Occipital lobe (tissue), 1 donor: ENCODE measurements at regions not wholly inside any gene's neighbourhood (a gene's known extent, or its start where the extent isn't known, plus 50 kb on each side); places are given as distances from the start of the nearest gene placed in this dataset.
"Not testable (repeated sequence)": the region's sequence is repeated elsewhere in the genome, so short reads cannot be mapped to it uniquely, and the experiment has no call there.

Source experiments
- DNase-seq: peaks from one replicate; lab custom pipeline; 2025; lab: John Stamatoyannopoulos, UW

DNA sequence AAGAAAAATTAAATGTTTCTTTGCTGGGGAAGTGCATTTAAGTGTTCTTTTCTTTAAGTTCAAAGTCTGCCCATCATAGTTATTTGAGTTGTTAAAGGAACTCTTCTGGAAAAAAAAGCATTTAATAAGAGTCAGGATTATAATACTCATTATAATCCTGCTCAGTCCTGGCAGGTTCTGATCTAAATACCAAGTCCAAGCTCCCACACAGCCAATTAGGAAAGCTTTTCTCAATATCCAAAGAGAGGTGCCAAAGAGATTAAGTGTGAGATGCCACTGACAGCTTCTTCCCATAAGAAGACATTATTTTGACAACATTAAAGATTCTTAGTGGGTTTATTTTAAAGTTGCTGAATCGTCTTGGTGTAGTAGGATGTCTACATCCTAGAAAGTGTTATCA lies 235.2 kb upstream of the DAB2 start:
- DNase-seq = no peak

DNA sequence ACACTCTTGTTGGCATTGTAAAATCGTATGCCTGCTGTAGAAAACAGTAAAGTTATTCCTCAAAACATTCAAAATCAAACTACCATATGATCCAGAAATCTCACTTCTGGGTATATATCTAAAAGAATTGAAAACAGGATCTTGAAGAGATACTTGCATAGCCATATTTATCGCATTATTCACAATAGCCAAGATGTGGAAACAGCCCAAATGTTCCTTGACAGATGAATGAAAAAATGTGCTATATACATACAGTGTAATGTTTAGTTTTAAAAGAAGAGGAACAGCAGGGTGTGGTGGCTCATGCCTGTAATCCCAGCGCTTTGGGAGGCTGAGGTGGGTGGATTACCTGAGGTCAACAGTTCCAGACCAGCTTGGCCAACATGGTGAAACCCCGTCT lies 234.1 kb upstream of the DAB2 start:
- no peak for DNase-seq

DNA sequence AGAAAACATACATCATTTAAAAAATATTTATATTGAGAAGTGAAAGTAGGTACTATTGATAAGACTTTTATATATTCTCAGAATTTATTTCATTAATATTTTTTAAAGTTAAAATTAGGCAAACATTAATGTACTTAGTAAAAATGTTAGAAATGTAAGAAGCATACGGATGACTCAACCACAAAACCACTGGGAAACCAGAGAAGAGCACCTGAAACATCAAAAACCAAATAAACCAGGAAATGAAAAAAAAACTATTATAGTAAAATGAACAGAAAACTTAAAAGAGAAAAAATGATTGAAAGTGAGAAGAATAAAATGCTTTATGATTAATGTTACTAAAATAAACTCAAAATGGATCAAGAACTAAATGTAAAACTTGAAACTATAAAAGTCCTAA lies 233.2 kb upstream of the DAB2 start:
- DNase-seq = no peak

DNA sequence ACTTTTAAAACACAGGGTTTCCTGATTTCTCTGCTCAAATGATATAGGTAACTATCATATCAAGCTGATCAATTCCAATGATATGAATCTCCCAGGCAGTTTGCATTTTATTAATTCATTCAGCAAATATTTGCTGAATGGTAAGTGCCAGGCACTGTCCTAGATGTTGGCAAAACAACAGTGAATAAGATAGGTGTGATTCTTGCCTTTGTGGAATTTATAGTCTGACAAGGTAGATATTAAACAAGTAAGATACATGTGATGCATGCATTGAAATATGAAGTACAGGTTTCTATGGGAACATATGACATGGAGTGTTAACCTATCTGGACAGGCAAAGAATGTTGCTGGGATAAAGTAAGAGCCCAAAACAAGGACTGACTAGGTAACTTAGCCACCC lies 231.8 kb upstream of the DAB2 start:
- no peak for DNase-seq

DNA sequence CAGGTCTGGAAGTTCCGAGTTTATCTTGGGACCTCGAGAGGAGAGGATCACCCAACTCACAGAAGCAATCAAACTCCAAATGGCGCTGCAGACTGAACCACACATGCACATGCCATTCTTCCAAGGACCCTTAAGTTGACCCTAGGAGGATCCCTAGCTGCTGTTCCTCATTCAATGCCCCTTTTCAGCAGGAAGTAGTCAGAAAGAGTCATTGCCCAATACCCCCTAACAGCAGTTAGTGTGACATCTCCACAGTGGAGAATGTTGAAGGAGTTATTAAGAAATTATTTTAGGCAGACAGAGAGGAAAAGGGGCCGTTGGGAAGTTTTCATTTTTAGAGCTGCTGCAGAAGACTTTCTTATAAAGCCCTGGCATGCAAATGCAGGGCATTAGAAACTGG lies 229.9 kb upstream of the DAB2 start:
- DNase-seq = no peak

DNA sequence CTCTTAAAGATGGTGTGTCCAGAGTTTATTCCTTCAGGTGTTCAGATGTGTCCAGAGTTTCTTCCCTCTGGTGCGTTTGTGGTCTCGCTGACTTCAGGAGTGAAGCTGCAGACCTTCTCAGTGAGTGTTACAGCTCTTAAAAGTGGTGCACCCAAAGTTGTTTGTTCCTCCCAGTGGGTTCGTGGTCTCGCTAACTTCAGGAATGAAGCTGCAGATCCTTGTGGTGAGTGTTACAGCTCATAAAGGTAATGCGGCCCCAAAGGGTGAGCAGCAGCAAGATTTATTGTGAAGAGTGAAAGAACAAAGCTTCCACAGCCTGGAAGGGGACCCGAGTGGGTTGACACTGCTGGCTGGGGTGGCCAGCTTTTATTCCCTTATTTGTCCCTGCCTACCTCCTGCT lies 227.7 kb upstream of the DAB2 start:
- not testable (repeated sequence) for DNase-seq

DNA sequence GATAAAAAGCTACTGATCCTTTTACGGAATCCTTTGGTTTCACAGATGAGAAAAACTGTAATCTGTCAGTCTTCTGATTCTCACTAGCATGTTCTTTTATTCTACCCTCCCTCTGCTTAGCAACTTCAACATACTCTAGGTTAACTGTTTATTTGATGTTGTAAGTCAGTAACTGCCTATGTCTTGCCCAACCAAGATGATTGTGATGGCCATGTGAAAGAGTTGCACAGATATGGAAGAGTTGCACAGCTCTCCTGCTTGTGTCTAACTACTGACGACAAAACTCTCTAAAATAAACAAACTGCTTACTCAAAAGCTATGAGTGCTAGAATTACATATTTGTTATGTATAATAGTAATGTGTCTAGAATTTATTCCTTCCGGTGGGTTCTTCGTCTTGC lies 227.3 kb upstream of the DAB2 start:
- no peak for DNase-seq

DNA sequence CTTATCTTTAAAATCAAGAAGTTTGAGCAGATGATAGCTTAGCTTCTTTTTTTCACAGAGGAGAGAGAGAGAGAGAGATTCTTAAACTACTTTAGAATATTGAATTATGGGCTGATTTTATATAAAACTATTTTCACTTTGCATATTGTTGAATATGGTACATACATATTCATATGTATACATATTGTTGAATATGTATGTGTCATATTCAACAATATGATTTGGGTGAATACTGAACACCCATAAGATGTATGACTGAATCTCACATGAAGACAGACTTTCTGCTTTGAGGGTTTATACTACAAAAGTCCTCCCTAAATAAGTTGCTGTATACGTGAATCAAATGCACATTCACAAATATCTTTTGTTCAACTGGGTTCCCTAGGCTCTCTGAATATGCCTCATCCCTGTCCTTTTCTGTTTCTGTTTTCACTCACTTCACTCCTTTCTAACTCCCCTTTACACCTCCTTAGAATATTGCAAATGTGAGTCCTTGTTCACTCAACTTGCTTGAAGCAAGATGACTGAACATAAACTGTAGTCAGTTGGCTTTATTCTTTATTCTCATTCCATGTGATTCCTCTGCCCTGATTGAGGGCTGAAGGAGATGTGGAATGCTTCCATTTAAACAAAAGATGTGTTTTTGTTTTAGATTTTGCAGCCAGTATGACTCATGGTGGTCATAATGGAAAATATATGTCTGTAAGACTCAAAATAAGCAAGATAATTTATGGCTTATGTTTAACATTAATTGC lies 225.4 kb upstream of the DAB2 start:
- DNase-seq = no peak

DNA sequence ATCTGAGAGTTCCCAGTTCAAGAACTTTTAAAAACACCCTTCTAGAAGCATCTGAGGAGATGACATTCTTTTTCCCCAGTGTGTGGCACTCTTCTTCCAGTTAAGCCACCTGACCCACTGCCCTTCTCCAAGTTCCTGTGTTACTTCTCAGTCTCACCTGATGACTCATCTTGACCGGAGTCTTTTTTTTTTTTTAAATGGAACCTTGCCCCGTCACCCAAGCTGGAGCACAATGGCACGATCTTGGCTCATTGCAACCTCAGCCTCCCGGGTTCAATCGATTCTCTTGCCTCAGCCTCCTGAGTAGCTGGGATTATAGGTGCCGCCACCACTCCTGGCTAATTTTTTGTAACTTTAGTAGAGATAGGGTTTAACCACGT lies 224.1 kb upstream of the DAB2 start:
- no peak for DNase-seq

DNA sequence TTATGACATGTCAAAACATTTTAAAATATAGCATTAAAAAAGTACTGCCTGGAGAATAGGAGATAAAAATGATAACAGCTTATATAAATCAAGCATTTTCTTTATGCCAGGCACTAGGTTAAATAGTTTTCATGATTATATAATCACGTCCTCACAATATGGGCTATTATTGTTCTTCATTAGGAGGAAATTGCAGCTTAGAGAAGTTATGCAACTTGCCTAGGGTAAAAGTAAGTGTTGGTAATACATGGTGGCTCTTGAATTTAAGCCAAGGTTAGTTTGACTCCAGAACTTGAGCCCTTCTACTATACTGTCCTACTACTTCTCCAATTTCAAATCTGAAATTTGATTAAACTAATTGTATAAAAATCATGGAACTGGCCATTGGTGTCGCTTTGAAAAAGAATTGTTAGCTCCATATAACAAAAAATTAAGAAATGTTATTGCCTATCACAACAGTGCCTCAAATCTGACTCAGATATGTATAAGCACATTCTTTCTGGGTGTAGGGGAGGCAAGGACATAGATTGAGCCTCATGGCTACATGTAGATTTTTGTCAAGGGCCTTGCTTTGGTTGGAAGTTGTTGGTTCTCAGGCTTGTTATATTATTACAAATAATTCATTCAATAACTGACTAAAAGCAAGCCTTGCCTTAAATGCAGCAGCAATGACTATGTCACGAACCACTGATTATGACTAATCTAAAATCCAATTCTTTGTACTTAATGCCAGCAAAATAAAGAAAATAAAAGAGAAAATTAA lies 223.5 kb upstream of the DAB2 start:
- no peak for DNase-seq

DNA sequence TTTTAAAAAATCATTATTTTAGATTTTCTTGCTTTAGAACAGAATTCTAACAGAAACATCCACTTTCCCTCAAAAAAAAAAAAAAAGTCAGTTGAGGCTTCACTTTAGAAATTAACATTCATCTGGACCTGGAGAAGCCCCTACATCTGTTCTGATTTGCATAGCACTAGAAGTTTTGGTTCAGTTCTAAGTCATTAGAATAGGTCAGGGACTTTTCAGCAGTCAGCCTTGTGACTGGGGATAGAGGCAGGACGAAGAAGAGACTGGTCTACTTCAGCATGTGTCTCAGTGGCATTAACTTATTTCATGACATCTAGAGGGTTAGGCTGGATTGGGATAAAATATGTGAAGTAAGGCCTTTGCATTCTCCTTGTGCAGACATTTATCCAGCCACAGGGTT lies 215.8 kb upstream of the DAB2 start:
- no peak for DNase-seq

DNA sequence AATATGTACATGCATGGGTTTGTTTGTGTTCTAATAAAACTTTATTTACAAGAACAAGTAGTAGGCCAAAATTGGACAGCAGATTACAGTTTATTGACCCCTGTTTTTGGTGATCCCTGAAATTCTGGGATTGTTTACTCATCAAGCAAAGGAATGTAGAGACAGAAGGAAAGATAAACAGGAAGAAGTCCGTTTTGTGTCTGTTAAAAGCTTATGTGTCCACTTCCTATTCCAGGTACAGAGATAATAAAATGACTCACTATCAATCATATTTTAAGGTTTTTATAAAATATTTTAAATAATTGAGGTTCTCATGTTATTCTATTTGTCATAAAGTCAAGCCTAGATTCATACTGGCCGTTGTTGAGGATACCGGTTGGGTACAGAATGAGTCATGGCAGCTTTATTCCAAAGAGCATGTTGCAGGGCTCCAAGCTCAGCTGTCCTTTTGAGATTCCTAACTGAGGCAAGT lies 214.9 kb upstream of the DAB2 start:
- no peak for DNase-seq

DNA sequence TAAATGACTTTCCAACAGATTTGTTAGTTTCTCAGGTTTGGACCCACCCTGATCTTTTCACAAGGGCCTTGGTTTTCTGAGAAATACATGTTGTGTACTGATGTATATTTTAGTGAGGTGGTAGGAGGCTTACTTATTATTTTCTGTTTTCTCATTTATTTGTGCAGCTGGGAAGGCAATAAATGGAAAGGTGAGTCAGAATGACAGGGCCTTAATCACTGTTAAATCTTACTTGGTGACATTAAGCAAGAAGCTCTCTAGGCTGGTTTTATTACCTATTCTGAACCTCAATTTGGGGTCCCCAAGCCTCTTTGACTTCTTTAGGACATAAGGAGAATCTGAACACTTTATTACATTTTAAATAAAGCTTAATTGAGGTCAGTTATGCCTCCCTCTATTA lies 214.0 kb upstream of the DAB2 start:
- DNase-seq = no peak

DNA sequence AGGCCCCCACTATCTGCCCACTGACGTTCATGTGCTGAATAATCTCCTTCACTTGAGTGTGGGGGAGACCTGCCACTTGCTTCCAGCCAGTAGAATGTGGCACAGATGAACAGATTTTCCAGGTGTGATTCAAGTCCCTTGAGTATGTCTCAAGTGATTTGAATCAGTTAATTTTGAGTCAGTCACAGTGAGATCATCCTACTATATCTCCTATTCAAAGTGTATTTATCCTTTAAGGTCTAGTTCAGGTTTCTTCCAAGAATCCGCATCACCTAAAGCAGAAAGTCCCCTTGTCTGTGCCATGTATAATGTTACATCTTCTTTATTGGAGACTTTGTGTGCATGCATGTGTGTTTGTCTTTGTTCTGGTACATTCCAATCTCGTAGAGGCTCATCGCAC lies 208.3 kb upstream of the DAB2 start:
- no peak for DNase-seq

DNA sequence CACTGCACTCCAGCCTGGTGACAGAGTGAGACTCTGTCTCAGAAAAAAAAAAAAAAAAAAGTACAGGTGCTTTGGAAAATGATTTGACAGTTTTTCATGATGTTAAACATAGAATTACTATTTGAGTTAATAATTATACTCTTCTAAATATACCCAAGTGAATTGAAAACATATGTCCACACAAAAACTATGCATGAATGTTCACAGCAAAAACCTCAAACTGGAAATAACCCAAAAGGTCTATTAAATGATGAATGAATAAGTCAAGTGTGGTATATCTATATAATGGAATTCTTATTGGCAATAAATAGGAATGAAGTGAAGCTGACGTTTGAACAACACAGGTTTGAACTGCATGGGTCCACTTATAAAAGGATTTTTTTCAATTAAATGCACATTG lies 207.2 kb upstream of the DAB2 start:
- DNase-seq = no peak

DNA sequence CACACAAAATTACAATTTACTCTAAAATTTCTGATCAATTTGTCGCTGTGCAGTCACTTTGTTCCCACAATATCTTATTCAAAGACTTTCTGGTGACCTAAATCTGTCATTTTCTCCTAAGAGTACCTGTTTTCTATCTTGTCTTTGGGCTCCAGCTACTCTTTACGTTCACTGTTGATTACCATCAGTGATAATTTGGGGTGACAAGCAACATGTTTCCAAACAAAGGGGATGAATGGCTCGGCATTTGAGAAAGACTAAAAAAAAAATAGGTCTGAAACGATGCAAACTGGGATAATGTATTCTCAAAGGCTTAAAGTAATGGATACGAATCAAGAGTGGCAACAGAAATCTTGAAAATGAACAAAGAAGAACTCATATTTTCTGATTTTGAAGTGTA lies 205.2 kb upstream of the DAB2 start:
- DNase-seq = no peak

DNA sequence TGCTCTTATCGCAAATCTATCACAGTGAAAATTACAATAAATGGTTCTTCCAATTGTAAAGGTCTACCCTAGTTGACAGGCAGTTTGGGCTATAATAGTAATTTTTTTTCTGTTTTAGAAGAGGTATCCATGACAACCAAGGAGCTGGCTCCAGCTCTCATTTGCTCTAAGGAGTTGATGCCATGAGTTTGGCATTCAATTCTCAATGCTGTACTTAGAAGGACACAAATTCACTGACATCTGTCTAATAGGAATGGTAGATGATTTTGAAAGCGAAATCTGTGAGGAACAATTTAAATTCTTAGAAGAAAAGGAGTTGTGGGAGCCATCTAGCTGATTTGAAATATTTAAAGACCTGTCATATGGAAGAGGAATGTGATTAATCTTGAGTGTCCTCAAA lies 203.6 kb upstream of the DAB2 start:
- DNase-seq = no peak

DNA sequence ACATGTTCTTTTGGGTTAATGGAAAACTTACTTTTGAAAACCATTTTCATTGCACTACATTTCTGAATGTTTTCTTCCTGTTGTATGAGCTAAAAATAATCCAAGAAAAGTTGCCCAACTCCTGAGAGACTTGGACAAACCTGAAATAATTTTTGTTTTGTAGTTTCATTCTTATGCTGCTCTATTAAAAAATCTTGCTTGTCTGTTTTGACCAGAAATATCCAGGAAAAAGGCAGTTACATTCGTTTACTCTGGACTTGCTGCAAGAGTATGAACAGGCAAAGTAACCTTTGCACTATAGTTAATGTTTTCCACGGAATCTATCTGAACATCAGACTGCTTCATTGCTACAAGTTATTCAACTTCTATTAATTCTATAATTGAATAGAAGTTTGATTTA lies 200.1 kb upstream of the DAB2 start:
- no peak for DNase-seq

DNA sequence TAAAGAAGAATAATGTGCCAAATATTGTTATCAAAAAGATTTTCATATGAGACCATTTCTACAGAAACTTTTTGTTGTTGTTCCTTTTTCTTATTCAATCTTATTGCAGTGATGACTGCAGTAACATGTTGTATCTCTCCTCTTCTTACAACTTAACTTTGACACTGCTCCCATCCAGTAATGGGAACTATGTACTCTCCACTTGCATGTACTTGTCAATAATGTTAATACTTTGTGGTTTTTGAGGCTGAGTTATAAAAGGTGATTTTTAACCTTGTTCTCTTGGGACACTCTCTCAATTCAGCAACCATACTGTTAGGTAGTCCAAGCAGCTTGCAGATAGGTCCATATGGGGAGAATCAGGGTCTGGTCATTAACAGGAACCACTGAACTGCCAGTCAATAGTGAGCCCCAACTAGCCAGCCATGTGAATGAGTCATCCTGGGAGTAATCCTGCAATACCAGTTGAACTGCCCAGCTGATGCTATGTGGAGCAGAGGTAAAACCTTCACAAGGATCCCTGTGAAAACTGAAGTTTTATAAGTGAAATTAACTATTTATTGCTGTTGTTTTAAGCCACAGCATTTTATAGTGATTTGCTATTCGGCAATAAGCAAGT lies 199.6 kb upstream of the DAB2 start:
- DNase-seq = no peak

DNA sequence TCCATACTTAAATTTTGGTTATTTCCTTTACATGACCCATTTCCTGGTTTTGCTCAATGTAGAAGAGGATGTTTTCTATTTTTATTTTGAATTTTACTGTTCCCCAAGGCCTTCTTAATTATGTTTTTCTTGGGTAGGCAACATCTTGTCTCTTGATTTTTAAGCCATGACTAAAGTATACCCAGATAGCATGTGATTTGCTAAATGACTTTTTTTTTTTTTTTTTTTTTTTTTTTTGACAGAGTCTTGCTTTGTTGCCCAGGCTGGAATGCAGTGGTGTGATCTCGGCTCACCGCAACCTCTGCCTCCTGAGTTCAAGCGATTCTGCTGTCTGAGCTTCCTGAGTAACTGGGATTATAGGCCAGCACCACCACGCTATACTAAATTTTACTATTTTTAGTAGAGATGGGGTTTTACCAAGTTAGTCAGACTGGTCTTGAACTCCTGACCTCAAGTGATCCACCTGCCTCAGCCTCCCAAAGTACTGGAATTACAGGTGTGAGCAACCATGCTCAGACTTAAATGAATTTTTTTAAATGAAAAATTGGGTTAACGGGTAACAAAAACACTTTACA lies 198.6 kb upstream of the DAB2 start:
- no peak for DNase-seq

DNA sequence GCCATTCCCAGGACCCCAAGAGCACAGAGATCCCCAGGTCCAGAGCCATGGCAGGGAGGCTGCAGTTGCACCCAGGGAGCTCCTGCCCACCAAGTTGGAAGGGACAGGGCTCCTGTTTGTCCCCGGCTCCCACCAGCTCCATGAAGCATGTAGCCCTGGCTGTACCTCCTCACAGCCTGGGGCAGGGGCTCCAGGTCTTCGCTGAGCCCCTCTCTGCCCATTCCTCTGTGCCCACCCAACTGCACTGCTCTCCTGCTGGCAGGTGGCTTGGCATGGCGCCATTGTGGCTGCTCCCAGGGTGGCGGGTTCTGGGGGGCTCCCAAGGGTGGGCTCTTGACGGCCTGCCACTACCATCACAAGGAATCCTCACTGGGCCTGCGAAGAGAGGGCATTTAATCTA lies 197.5 kb upstream of the DAB2 start:
- no peak for DNase-seq

DNA sequence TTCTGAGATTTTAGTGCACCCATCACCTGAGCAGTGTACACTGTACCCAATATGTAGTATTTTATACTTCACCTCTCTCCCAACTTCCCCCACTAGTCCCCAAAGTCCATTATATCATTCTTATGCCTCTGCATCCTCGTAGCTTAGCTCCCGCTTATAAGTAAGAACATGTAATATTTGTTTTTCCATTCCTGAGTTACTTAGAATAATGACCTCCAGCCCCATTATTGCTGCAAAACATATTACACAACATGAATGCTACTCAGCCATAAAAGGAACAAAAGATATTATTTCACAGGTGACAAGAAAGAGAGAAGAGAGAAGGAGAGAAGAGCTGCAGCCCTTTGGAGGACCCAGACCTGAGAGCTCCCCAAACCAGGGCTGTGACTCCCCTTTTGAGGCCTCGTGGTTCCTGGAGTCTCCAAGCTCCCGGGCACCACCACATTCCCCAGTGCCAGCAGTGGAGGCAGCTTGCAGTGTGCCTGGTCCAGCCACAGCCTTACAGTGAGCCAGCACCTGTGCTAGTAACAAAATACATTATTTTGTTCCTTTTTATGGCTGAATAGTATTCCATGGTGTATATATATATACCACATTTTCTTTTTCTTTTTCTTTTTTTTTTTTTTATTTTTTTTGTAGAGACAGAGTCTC lies 194.5 kb upstream of the DAB2 start:
- DNase-seq = no peak
